GM23338 (cell line): ENCODE measurements at regions not wholly inside any gene's neighbourhood (a gene's known extent, or its start where the extent isn't known, plus 50 kb on each side); places are given as distances from the start of the nearest gene placed in this dataset.

Experiments used
- ATAC-seq: fragments of 200-7000 bp; cut with Tn5 transposase; 3 replicates; pipeline ENCODE4 v1.9.1; 2020
- DNase-seq: peaks from one replicate; pipeline ENCODE4 v3.0.0-alpha.2; 2015; ENCODE audit warnings: low spot score
- H2AFZ ChIP-seq: fragments of 200-600 bp; sonication (generic); 2 replicates; pipeline ENCODE4 v1.8.0; 2016; ENCODE audit warnings: antibody characterized with exemption, mild to moderate bottlenecking, moderate library complexity
- H3F3A ChIP-seq: fragments of 200-600 bp; sonication (generic); replicated peaks from 2 replicates; pipeline ENCODE4 v1.8.0; 2017; ENCODE audit warnings: antibody characterized with exemption, mixed run types, low read depth
- H3K27ac ChIP-seq: fragments of 200-600 bp; sonication (generic); 2 replicates; pipeline ENCODE4 v1.6.1; 2016; ENCODE audit warnings: low read depth
- H3K27me3 ChIP-seq: fragments of 200-600 bp; sonication (generic); 2 replicates; pipeline ENCODE4 v1.8.0; 2016; ENCODE audit warnings: mild to moderate bottlenecking, mixed run types, moderate library complexity; ENCODE audit not compliant: insufficient read depth
- H3K36me3 ChIP-seq: fragments of 200-600 bp; sonication (generic); 2 replicates; pipeline ENCODE4 v1.8.0; 2016; ENCODE audit warnings: mild to moderate bottlenecking; ENCODE audit not compliant: insufficient read depth
- H3K4me1 ChIP-seq: fragments of 200-600 bp; sonication (generic); 2 replicates; pipeline ENCODE4 v1.8.0; 2016; ENCODE audit warnings: mild to moderate bottlenecking, moderate library complexity; ENCODE audit not compliant: insufficient read depth
- H3K4me2 ChIP-seq: fragments of 200-600 bp; sonication (generic); 2 replicates; pipeline ENCODE4 v1.7.1; 2017; ENCODE audit warnings: mixed run types
- H3K4me3 ChIP-seq: fragments of 200-600 bp; sonication (generic); 2 replicates; pipeline ENCODE4 v1.6.1; 2016; ENCODE audit warnings: mixed run types
- H3K79me2 ChIP-seq: fragments of 200-600 bp; sonication (generic); replicated peaks from 2 replicates; pipeline ENCODE4 v1.8.0; 2017; ENCODE audit warnings: mild to moderate bottlenecking; ENCODE audit not compliant: insufficient read depth
- H3K9me2 ChIP-seq: fragments of 200-600 bp; sonication (generic); 2 replicates; pipeline ENCODE4 v1.8.0; 2017; ENCODE audit not compliant: insufficient read depth
- H4K20me1 ChIP-seq: fragments of 200-600 bp; sonication (generic); replicated peaks from 2 replicates; pipeline ENCODE4 v1.8.0; 2017; ENCODE audit warnings: mild to moderate bottlenecking; ENCODE audit not compliant: insufficient read depth
- H3K27ac Mint-ChIP-seq: 2 replicates; pipeline ENCODE4 v1.8.0; 2020; ENCODE audit warnings: inconsistent platforms, mild to moderate bottlenecking, moderate library complexity, mixed read lengths
- H3K27me3 Mint-ChIP-seq: 3 replicates; pipeline ENCODE4 v1.8.0; 2022; ENCODE audit warnings: low read depth, mild to moderate bottlenecking, moderate library complexity, mixed read lengths, inconsistent platforms; ENCODE audit not compliant: insufficient read depth, poor library complexity
- H3K36me3 Mint-ChIP-seq: 3 replicates; pipeline ENCODE4 v1.8.0; 2021; ENCODE audit warnings: low read depth, mild to moderate bottlenecking, inconsistent platforms, moderate library complexity, mixed read lengths
- H3K4me1 Mint-ChIP-seq: 3 replicates; pipeline ENCODE4 v1.8.0; 2020; ENCODE audit warnings: mild to moderate bottlenecking, inconsistent platforms, mixed read lengths
- H3K4me3 Mint-ChIP-seq: 3 replicates; pipeline ENCODE4 v1.8.0; 2021; ENCODE audit warnings: moderate library complexity, mild to moderate bottlenecking, inconsistent platforms, mixed read lengths
- H3K9me3 Mint-ChIP-seq: 3 replicates; pipeline ENCODE4 v1.8.0; 2020; ENCODE audit warnings: moderate library complexity, mild to moderate bottlenecking, inconsistent platforms, mixed read lengths
- CTCF ChIP-seq, 2 experiments: fragments of 200-600 bp in 1 of 2; sonication (generic) in 1 of 2; conservative IDR thresholded peaks; 2 replicates each; pipeline versions ENCODE4 v1.5.1 to v1.6.1; 2016 to 2017; ENCODE audit warnings: antibody characterized with exemption in 2 of 2, low read depth in 2 of 2, mild to moderate bottlenecking in 2 of 2, moderate library complexity in 1 of 2
- ETS1 ChIP-seq: IDR thresholded peaks from 2 replicates; pipeline ENCODE4 v1.6.1; 2016; ENCODE audit warnings: antibody characterized with exemption
- JUNB ChIP-seq: IDR thresholded peaks from one replicate; pipeline ENCODE4 v1.6.1; 2016; ENCODE audit warnings: antibody characterized with exemption; ENCODE audit not compliant: unreplicated experiment
- REST ChIP-seq: IDR thresholded peaks from one replicate; pipeline ENCODE4 v1.6.1; 2018; ENCODE audit warnings: antibody characterized with exemption; ENCODE audit not compliant: unreplicated experiment
- STAT1 ChIP-seq: IDR thresholded peaks from one replicate; pipeline ENCODE4 v1.6.1; 2016; ENCODE audit warnings: antibody characterized with exemption; ENCODE audit not compliant: unreplicated experiment
- ZNF114 ChIP-seq: fragments of 250-450 bp; sonication (Bioruptor Pico); IDR thresholded peaks from 2 replicates; pipeline ENCODE4 v1.5.0; 2020; ENCODE audit warnings: mild to moderate bottlenecking, moderate library complexity
- TF ChIP-seq, protein P1 (sequence below): fragments of 250-450 bp; sonication (Bioruptor Pico); IDR thresholded peaks from 2 replicates; pipeline ENCODE4 v1.5.0; 2020; ENCODE audit warnings: mild to moderate bottlenecking, moderate library complexity

GRCh38 chr4:187416216-187416615 lies 579.4 kb upstream of the ZFP42 start:
- no peak overlapping the region for H2AFZ ChIP-seq
- Mint-ChIP-seq H3K36me3 (peaks cover 22% of the 10 kb centered on the region; the same call in 2 of the 3 replicates), H3K4me3 (no peak overlapping the region), H3K27ac (no peak overlapping the region), H3K4me1 (no peaks in the 10 kb centered on the region), H3K27me3 (peaks cover 3% of the 10 kb centered on the region), H3K9me3 (peaks cover 20% of the 10 kb centered on the region)
- DNase-seq (no peak), ATAC-seq (no peak)
- no peak overlapping the region for H3K4me3 ChIP-seq
- no peaks in the 10 kb centered on the region for H3F3A ChIP-seq
- H3K27me3 ChIP-seq, result no peaks in the 10 kb centered on the region
- no peaks in the 10 kb centered on the region for H3K36me3 ChIP-seq
- no peaks in the 10 kb centered on the region for H4K20me1 ChIP-seq
- no peaks in the 10 kb centered on the region for H3K9me2 ChIP-seq
- no peaks in the 10 kb centered on the region for H3K4me1 ChIP-seq
- TF ChIP-seq REST (no peak), CTCF (conservative IDR thresholded peaks at IDR 0.05; ENCODE audit: low read depth in 2 of 2) (no peak), ETS1 (no peak), STAT1 (no peak), ZNF114 (CRISPR knock-in tag) (no peak), JUNB (no peak)
- TF ChIP-seq, protein P1, sequence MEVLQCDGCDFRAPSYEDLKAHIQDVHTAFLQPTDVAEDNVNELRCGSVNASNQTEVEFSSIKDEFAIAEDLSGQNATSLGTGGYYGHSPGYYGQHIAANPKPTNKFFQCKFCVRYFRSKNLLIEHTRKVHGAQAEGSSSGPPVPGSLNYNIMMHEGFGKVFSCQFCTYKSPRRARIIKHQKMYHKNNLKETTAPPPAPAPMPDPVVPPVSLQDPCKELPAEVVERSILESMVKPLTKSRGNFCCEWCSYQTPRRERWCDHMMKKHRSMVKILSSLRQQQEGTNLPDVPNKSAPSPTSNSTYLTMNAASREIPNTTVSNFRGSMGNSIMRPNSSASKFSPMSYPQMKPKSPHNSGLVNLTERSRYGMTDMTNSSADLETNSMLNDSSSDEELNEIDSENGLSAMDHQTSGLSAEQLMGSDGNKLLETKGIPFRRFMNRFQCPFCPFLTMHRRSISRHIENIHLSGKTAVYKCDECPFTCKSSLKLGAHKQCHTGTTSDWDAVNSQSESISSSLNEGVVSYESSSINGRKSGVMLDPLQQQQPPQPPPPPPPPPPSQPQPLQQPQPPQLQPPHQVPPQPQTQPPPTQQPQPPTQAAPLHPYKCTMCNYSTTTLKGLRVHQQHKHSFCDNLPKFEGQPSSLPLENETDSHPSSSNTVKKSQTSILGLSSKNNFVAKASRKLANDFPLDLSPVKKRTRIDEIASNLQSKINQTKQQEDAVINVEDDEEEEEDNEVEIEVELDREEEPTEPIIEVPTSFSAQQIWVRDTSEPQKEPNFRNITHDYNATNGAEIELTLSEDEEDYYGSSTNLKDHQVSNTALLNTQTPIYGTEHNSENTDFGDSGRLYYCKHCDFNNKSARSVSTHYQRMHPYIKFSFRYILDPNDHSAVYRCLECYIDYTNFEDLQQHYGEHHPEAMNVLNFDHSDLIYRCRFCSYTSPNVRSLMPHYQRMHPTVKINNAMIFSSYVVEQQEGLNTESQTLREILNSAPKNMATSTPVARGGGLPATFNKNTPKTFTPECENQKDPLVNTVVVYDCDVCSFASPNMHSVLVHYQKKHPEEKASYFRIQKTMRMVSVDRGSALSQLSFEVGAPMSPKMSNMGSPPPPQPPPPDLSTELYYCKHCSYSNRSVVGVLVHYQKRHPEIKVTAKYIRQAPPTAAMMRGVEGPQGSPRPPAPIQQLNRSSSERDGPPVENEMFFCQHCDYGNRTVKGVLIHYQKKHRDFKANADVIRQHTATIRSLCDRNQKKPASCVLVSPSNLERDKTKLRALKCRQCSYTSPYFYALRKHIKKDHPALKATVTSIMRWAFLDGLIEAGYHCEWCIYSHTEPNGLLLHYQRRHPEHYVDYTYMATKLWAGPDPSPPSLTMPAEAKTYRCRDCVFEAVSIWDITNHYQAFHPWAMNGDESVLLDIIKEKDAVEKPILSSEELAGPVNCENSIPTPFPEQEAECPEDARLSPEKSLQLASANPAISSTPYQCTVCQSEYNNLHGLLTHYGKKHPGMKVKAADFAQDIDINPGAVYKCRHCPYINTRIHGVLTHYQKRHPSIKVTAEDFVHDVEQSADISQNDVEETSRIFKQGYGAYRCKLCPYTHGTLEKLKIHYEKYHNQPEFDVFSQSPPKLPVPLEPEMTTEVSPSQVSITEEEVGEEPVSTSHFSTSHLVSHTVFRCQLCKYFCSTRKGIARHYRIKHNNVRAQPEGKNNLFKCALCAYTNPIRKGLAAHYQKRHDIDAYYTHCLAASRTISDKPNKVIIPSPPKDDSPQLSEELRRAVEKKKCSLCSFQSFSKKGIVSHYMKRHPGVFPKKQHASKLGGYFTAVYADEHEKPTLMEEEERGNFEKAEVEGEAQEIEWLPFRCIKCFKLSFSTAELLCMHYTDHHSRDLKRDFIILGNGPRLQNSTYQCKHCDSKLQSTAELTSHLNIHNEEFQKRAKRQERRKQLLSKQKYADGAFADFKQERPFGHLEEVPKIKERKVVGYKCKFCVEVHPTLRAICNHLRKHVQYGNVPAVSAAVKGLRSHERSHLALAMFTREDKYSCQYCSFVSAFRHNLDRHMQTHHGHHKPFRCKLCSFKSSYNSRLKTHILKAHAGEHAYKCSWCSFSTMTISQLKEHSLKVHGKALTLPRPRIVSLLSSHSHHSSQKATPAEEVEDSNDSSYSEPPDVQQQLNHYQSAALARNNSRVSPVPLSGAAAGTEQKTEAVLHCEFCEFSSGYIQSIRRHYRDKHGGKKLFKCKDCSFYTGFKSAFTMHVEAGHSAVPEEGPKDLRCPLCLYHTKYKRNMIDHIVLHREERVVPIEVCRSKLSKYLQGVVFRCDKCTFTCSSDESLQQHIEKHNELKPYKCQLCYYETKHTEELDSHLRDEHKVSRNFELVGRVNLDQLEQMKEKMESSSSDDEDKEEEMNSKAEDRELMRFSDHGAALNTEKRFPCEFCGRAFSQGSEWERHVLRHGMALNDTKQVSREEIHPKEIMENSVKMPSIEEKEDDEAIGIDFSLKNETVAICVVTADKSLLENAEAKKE (CRISPR knock-in tag), result no peak
- H3K4me2 ChIP-seq, result no peak overlapping the region
- no peak overlapping the region for H3K27ac ChIP-seq
- no peaks in the 10 kb centered on the region for H3K79me2 ChIP-seq
